GM12878 (cell line): ENCODE measurements at regions not wholly inside any gene's neighbourhood (a gene's known extent, or its start where the extent isn't known, plus 50 kb on each side); places are given as distances from the start of the nearest gene placed in this dataset.

Source experiments
- ATF7 ChIP-seq: fragments of 450-650 bp; IDR thresholded peaks from 2 replicates; pipeline ENCODE4 v1.6.1; 2016; ENCODE audit warnings: low read depth, mild to moderate bottlenecking
- CTCF ChIP-seq, 3 experiments: IDR thresholded peaks in 2 of 3; conservative IDR thresholded peaks in 1 of 3; 2 replicates each; pipeline ENCODE4 v1.5.1; 2011; ENCODE audit warnings: low read depth in 3 of 3, low read length in 3 of 3, mild to moderate bottlenecking in 3 of 3, control low read depth in 2 of 3, moderate library complexity in 2 of 3, inconsistent platforms in 1 of 3, mixed read lengths in 1 of 3; ENCODE audit not compliant: control insufficient read depth in 2 of 3, insufficient read depth in 1 of 3; ENCODE audit errors: extremely low read depth in 1 of 3
- EZH2 ChIP-seq: IDR thresholded peaks from 2 replicates; pipeline ENCODE4 v1.6.1; 2012; ENCODE audit warnings: low read depth, mild to moderate bottlenecking, control low read depth, inconsistent platforms, low read length, borderline replicate concordance; ENCODE audit not compliant: control insufficient read depth
- NFXL1 ChIP-seq: fragments of 450-650 bp; IDR thresholded peaks from 2 replicates; pipeline ENCODE4 v1.6.1; 2017; ENCODE audit warnings: antibody characterized with exemption, mild to moderate bottlenecking, borderline replicate concordance
- POLR2A ChIP-seq: IDR thresholded peaks from 2 replicates; pipeline ENCODE4 v1.6.1; 2011; ENCODE audit warnings: low read depth, mild to moderate bottlenecking, low read length
- POLR2AphosphoS5 ChIP-seq: IDR thresholded peaks from 2 replicates; pipeline ENCODE4 v1.6.1; 2011; ENCODE audit warnings: mild to moderate bottlenecking, low read length, inconsistent platforms
- SIN3A ChIP-seq: IDR thresholded peaks from 2 replicates; pipeline ENCODE4 v1.6.1; 2012; ENCODE audit warnings: low read depth, low read length, improper control_type of control experiment
- SP1 ChIP-seq: IDR thresholded peaks from one replicate; pipeline ENCODE4 v1.6.1; 2011; ENCODE audit warnings: low read depth, low read length
- ZNF24 ChIP-seq: fragments of 450-650 bp; IDR thresholded peaks from 2 replicates; pipeline ENCODE4 v1.6.1; 2017; ENCODE audit warnings: antibody characterized with exemption, mild to moderate bottlenecking
- TF ChIP-seq, protein P1 (sequence below): IDR thresholded peaks from 2 replicates; pipeline ENCODE4 v1.6.1; 2012; ENCODE audit warnings: improper control_type of control experiment, low read depth, low read length; ENCODE audit not compliant: insufficient replicate concordance

GRCh38 chr15:62900071-62900802 is 142.3 kb upstream of the TPM1 start:
- no peak for TF ChIP-seq SP1
- TF ChIP-seq CTCF (IDR thresholded peaks at IDR 0.05 in 2 of 3, conservative IDR thresholded peaks at IDR 0.05 in 1 of 3; ENCODE audit: control insufficient read depth in 2 of 3, extremely low read depth in 1 of 3, insufficient read depth in 1 of 3, low read depth in 3 of 3, low read length in 3 of 3), result no peak
- TF ChIP-seq, protein P1, sequence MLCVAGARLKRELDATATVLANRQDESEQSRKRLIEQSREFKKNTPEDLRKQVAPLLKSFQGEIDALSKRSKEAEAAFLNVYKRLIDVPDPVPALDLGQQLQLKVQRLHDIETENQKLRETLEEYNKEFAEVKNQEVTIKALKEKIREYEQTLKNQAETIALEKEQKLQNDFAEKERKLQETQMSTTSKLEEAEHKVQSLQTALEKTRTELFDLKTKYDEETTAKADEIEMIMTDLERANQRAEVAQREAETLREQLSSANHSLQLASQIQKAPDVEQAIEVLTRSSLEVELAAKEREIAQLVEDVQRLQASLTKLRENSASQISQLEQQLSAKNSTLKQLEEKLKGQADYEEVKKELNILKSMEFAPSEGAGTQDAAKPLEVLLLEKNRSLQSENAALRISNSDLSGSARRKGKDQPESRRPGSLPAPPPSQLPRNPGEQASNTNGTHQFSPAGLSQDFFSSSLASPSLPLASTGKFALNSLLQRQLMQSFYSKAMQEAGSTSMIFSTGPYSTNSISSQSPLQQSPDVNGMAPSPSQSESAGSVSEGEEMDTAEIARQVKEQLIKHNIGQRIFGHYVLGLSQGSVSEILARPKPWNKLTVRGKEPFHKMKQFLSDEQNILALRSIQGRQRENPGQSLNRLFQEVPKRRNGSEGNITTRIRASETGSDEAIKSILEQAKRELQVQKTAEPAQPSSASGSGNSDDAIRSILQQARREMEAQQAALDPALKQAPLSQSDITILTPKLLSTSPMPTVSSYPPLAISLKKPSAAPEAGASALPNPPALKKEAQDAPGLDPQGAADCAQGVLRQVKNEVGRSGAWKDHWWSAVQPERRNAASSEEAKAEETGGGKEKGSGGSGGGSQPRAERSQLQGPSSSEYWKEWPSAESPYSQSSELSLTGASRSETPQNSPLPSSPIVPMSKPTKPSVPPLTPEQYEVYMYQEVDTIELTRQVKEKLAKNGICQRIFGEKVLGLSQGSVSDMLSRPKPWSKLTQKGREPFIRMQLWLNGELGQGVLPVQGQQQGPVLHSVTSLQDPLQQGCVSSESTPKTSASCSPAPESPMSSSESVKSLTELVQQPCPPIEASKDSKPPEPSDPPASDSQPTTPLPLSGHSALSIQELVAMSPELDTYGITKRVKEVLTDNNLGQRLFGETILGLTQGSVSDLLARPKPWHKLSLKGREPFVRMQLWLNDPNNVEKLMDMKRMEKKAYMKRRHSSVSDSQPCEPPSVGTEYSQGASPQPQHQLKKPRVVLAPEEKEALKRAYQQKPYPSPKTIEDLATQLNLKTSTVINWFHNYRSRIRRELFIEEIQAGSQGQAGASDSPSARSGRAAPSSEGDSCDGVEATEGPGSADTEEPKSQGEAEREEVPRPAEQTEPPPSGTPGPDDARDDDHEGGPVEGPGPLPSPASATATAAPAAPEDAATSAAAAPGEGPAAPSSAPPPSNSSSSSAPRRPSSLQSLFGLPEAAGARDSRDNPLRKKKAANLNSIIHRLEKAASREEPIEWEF, result no peak
- no peak for TF ChIP-seq POLR2A
- TF ChIP-seq SIN3A, result no peak
- TF ChIP-seq ATF7, result no peak
- TF ChIP-seq NFXL1, result no peak
- no peak for TF ChIP-seq ZNF24
- TF ChIP-seq POLR2AphosphoS5, result no peak
- TF ChIP-seq EZH2, result no peak
